ACHN (cell line): ENCODE measurements at regions not wholly inside any gene's neighbourhood (a gene's known extent, or its start where the extent isn't known, plus 50 kb on each side); places are given as distances from the start of the nearest gene placed in this dataset.

Source experiments
- DNase-seq: peaks from one replicate; pipeline ENCODE4 v3.0.0-alpha.2; 2015
- in situ Hi-C: cut with HindIII; loops from 2 replicates; pipeline ENCODE4 v1.10.0; 2017; ENCODE audit warnings: low sequenced_read_pairs, low pct_ligation_motif_present, low pct_unique_long_range_greater_than_20kb

GRCh38 chr10:124346831-124347230 lies 71.9 kb downstream of the OAT start:
- DNase-seq: no peak
- in situ Hi-C loops: no loop called here

- in situ Hi-C loops: no loop called here
- no peak for DNase-seq
Measured at GRCh38 chr10:124345521-124345920, 73.2 kb downstream of the OAT start.

- no peak for DNase-seq
- in situ Hi-C loops: no loop called here
Measured at GRCh38 chr10:124344931-124345330, 73.8 kb downstream of the OAT start.

- no peak for DNase-seq
- in situ Hi-C loops: no loop called here
Measured at GRCh38 chr10:124344266-124344590, 74.5 kb downstream of the OAT start.

GRCh38 chr10:124343351-124344265 lies 75.1 kb downstream of the OAT start:
- in situ Hi-C loops: no loop called here
- no peak for DNase-seq

GRCh38 chr10:124342821-124343170 lies 75.9 kb downstream of the OAT start:
- no peak for DNase-seq
- in situ Hi-C loops: no loop called here

GRCh38 chr10:124342136-124342820 lies 76.4 kb downstream of the OAT start:
- in situ Hi-C loops: no loop called here
- DNase-seq: no peak

- in situ Hi-C loops: no loop called here
- no peak for DNase-seq
Measured at GRCh38 chr10:124341768-124342135, 77.0 kb downstream of the OAT start.

GRCh38 chr10:124340033-124340760 lies 78.5 kb downstream of the OAT start:
- DNase-seq: no peak
- in situ Hi-C loops: no loop called here

- in situ Hi-C loops: no loop called here
Measured at GRCh38 chr10:124339119-124340032, 79.3 kb downstream of the OAT start.

GRCh38 chr10:124338276-124338925 lies 80.3 kb downstream of the OAT start:
- DNase-seq: no peak
- in situ Hi-C loops: no loop called here

More at GRCh38 chr10:124339119-124340032, 79.3 kb downstream of the OAT start:
- no peak for DNase-seq

GRCh38 chr10:124336186-124336585 lies 82.5 kb downstream of the OAT start:
- in situ Hi-C loops: no loop called here
- no peak for DNase-seq

GRCh38 chr10:124333931-124334330 lies 84.8 kb downstream of the OAT start:
- in situ Hi-C loops: no loop called here
- DNase-seq: no peak

GRCh38 chr10:124332426-124332825 lies 86.3 kb downstream of the OAT start:
- in situ Hi-C loops: no loop called here
- DNase-seq: no peak

GRCh38 chr10:124329941-124330340 lies 88.8 kb downstream of the OAT start:
- DNase-seq: no peak
- in situ Hi-C loops: no loop called here

GRCh38 chr10:124329362-124329761 lies 89.4 kb downstream of the OAT start:
- in situ Hi-C loops: no loop called here
- no peak for DNase-seq

- in situ Hi-C loops: no loop called here
- DNase-seq: no peak
Measured at GRCh38 chr10:124328477-124329220, 90.1 kb downstream of the OAT start.
